Superior temporal gyrus (tissue), 1 donor: ENCODE measurements at regions not wholly inside any gene's neighbourhood (a gene's known extent, or its start where the extent isn't known, plus 50 kb on each side); places are given as distances from the start of the nearest gene placed in this dataset.
"Not testable (repeated sequence)": the region's sequence is repeated elsewhere in the genome, so short reads cannot be mapped to it uniquely, and the experiment has no call there.

Source experiments
- DNase-seq: peaks from one replicate; pipeline ENCODE4 v3.0.0-alpha.2; 2016; ENCODE audit errors: extremely low spot score

- no peak for DNase-seq
Observed at GRCh38 chr14:31911160-31911559, 165.9 kb upstream of the ARHGAP5 start.

- DNase-seq, result no peak
Observed at GRCh38 chr14:31913370-31913769, 163.7 kb upstream of the ARHGAP5 start.

- DNase-seq, result not testable (repeated sequence)
Observed at GRCh38 chr14:31918289-31918688, 158.8 kb upstream of the ARHGAP5 start.

GRCh38 chr14:31920001-31920400 lies 157.1 kb upstream of the ARHGAP5 start:
- no peak for DNase-seq

GRCh38 chr14:31920989-31921650 lies 156.0 kb upstream of the ARHGAP5 start:
- no peak for DNase-seq

- no peak for DNase-seq
Observed at GRCh38 chr14:31921721-31922120, 155.4 kb upstream of the ARHGAP5 start.

GRCh38 chr14:31926123-31926522 lies 151.0 kb upstream of the ARHGAP5 start:
- DNase-seq, result peak; percentile 46

- peak; percentile 65 for DNase-seq
Observed at GRCh38 chr14:31926652-31927347, 150.3 kb upstream of the ARHGAP5 start.

GRCh38 chr14:31927348-31927832 lies 149.7 kb upstream of the ARHGAP5 start:
- DNase-seq, result no peak

- DNase-seq, result no peak
Observed at GRCh38 chr14:31930070-31930469, 147.0 kb upstream of the ARHGAP5 start.

- no peak for DNase-seq
Observed at GRCh38 chr14:31930493-31931240, 146.4 kb upstream of the ARHGAP5 start.

- DNase-seq, result no peak
Observed at GRCh38 chr14:31932675-31933074, 144.4 kb upstream of the ARHGAP5 start.

GRCh38 chr14:31933716-31934115 lies 143.4 kb upstream of the ARHGAP5 start:
- DNase-seq, result no peak

- DNase-seq, result peak; percentile 51
Observed at GRCh38 chr14:31934767-31935266, 142.3 kb upstream of the ARHGAP5 start.

- DNase-seq, result no peak
Observed at GRCh38 chr14:31935391-31935790, 141.7 kb upstream of the ARHGAP5 start.

GRCh38 chr14:31936115-31936514 lies 141.0 kb upstream of the ARHGAP5 start:
- no peak for DNase-seq

GRCh38 chr14:31937730-31938346 lies 139.3 kb upstream of the ARHGAP5 start:
- DNase-seq, result peak; percentile 70

- no peak for DNase-seq
Observed at GRCh38 chr14:31939934-31940333, 137.2 kb upstream of the ARHGAP5 start.

- DNase-seq, result no peak
Observed at GRCh38 chr14:31941487-31941886, 135.6 kb upstream of the ARHGAP5 start.

- DNase-seq, result no peak
Observed at GRCh38 chr14:31942166-31942841, 134.8 kb upstream of the ARHGAP5 start.

GRCh38 chr14:31943217-31943799 lies 133.8 kb upstream of the ARHGAP5 start:
- no peak for DNase-seq
